ENCODE measurements at regions not wholly inside any gene's neighbourhood (a gene's known extent, or its start where the extent isn't known, plus 50 kb on each side); places are given as distances from the start of the nearest gene placed in this dataset.

DNA sequence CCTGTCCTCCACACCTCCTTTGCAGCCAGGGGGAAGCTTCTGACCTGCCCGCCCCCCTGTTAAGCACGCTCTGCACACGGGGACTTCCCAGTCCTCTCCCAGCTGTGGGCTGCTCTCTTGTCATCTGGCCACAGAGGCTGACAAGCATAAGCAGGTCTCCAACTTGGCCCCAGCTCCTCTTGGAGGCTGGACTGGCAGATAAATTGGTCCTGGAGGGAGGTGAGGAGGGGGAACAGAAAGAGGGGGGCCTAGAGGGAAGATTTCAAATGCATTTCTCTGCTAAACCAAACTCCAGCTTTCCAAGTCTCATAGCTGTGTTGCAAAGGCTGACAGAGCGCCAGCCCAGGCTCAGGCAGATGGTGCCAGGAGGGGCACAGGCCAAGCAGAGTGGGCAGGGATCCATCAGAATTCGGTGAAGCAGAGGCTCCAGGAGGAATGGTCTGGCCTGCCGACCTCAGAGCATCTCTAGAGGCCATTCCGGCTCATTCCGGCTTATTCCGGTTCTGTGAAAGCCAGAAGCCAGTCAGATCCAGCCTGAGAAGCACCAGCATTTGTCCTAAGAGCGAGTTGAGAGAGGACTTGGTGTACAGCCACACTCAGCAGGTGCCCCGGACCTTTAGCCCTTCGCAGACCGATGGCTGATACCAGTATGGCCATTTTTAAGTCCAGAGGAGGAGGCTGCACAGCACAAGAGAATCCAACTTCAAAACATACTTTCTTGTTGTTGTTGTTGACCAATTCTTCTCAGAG, 508.9 kb upstream of the MYT1L start:
- TF ChIP-seq, protein P1, sequence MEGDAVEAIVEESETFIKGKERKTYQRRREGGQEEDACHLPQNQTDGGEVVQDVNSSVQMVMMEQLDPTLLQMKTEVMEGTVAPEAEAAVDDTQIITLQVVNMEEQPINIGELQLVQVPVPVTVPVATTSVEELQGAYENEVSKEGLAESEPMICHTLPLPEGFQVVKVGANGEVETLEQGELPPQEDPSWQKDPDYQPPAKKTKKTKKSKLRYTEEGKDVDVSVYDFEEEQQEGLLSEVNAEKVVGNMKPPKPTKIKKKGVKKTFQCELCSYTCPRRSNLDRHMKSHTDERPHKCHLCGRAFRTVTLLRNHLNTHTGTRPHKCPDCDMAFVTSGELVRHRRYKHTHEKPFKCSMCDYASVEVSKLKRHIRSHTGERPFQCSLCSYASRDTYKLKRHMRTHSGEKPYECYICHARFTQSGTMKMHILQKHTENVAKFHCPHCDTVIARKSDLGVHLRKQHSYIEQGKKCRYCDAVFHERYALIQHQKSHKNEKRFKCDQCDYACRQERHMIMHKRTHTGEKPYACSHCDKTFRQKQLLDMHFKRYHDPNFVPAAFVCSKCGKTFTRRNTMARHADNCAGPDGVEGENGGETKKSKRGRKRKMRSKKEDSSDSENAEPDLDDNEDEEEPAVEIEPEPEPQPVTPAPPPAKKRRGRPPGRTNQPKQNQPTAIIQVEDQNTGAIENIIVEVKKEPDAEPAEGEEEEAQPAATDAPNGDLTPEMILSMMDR (IDR thresholded peaks at IDR 0.05; ENCODE audit: insufficient read depth, missing control alignments): no peak
- no peak for FAIRE-seq
- no peak for DNase-seq (ENCODE audit: insufficient read length, low spot score)

DNA sequence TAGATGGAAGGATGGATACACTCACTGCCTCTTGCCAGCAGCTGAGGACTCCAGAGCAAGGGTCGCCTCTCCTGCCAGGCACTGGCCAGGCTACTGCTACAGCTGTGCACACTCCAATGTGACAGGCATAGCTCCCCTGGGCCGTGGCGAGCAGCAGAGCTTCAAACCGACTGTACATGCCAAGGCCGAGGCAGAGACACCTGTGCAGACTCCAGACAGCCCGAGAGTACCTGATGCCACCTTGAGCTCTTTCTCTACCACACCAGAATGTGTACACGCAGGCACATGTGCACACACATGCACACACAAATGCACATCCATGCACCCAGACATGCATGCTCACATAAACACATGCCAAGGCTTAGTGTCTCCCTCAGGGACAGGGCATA, 508.3 kb upstream of the MYT1L start:
- TF ChIP-seq, protein P1 (IDR thresholded peaks at IDR 0.05; ENCODE audit: insufficient read depth, missing control alignments): no peak
- DNase-seq (ENCODE audit: insufficient read length, low spot score) (no peak), FAIRE-seq (no peak)

DNA sequence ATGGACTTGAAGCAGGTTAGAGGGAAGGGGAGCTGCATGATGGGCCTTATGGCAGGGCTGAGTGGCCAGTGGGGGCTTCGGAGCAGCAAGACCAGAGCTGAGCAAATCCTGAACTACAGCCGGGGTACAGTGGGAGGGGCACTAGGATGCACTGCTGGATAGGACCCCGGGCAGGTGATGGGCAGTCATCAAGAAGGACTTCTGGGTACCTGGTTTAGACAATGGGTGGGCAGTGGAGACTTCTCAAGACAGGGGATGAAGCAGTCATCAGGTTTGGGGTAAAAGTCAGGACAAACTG, 507.4 kb upstream of the MYT1L start:
- TF ChIP-seq, protein P1 (IDR thresholded peaks at IDR 0.05; ENCODE audit: insufficient read depth, missing control alignments): no peak
- FAIRE-seq (no peak), DNase-seq (ENCODE audit: insufficient read length, low spot score) (no peak)

DNA sequence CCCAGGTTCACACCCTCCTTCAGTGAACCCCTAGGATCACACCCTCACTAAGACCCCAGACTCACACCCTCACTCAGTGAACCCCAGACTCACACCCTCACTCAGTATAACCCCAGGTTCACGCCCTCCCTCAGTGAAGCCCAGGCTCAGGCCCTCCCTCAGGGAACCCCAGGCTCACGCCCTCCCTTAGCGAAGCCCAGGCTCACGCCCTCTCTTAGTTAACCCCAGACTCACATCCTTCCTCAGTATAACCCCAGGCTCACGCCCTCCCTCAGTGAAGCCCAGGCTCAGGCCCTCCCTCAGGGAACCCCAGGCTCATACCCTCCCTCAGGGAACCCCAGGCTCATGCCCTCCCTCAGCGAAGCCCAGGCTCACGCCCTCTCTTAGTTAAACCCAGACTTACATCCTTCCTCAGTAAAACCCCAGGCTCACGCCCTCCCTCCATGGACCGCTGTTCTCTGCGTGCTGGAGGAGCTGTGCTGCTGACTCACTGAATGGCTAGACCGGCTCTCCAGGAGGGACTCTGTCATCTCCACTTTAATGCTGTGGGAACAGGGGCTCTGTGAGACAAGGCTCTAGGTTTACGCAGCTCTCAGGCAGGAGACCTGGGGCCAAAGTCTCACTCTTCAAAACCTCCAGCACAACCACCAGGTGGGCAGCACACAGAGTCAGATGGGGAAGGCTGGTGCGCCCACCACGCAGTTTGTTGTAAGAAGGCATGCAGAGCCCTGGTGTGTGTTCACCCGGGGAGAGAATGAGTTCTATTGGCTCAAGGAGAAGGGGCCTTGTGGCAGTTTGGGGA, 506.9 kb upstream of the MYT1L start:
- no peak for DNase-seq (ENCODE audit: insufficient read length, low spot score)
- FAIRE-seq: no peak
- TF ChIP-seq, protein P1 (IDR thresholded peaks at IDR 0.05; ENCODE audit: insufficient read depth, missing control alignments): no peak

DNA sequence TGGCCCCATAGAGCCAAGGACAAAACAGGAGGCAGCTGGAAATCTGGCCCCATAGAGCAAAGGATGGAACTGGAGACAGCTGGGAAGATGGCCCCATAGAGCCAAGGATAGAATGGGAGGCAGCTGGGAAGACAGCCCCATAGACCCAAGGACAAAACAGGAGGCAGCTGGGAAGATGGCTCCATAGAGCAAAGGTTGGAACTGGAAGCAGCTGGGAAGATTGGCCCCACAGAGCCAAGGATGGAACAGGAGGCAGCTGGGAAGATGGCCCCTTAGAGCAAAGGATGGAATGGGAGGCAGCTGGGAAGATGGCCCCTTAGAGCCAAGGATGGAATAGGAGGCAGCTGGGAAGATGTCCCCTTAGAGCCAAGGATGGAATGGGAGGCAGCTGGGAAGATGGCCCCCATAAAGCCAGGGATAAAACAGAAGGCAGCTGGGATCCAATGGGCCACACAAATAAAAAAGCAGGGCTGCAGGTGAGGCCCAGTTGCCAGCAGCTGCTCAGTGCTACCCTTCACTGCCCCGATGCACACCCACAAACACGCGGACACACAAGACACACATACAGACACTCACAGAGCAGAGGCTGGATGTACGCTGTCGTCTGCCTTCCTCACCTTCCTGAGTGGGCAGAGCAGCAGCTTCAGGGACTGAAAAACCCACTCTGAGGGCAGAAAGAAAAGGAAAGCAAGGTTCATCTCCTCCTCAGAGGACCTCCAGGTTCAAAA, 505.4 kb upstream of the MYT1L start:
- TF ChIP-seq, protein P1 (IDR thresholded peaks at IDR 0.05; ENCODE audit: insufficient read depth, missing control alignments): no peak
- FAIRE-seq (no peak), DNase-seq (ENCODE audit: insufficient read length, low spot score) (no peak)

DNA sequence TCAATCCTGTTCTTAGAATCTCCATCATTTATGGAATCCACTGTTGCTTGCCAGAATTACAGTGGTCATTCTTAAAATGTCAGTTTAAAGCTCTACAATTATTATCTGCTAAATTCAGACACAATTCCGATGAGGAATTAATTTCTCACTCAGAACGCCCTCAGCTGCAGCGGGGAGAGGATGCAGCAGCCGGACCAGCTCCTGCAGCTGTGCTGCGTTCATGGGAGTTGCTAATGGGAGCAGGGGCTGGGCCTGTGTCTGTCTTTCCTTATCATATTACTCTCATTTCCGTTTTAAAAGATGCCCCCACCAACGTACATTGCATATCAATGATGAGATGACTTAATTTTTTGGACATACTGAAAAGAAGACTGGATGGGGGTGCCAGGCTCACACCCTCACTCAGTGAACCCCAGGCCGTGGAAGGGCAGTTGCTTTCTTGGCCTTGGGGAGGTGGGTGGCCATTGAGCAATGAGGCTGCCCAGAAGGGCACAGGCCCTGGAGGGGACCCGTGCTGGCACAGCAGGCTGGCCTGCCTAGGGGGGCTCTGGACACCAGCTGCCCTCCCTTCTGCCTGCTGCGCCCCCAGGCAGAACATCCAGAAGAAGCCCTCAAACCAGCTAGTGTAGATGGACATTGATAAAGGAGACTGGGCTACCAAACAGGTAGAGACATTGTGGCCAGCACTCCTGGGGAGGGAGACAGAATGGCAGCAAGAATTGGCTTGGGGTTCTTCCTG, 503.6 kb upstream of the MYT1L start:
- DNase-seq (ENCODE audit: insufficient read length, low spot score) (no peak), FAIRE-seq (no peak)
- TF ChIP-seq, protein P1 (IDR thresholded peaks at IDR 0.05; ENCODE audit: insufficient read depth, missing control alignments): no peak

All from D721Med (cell line).